CD4-positive, alpha-beta T cell treated with Interleukin-12 subunit alpha and Interleukin-12 subunit beta, for 1 hour (primary cell): ENCODE measurements at regions not wholly inside any gene's neighbourhood (a gene's known extent, or its start where the extent isn't known, plus 50 kb on each side); places are given as distances from the start of the nearest gene placed in this dataset.

Experiments used
- DNase-seq: peaks from one replicate; pipeline ENCODE4 v3.0.0-alpha.2; 2020

DNA sequence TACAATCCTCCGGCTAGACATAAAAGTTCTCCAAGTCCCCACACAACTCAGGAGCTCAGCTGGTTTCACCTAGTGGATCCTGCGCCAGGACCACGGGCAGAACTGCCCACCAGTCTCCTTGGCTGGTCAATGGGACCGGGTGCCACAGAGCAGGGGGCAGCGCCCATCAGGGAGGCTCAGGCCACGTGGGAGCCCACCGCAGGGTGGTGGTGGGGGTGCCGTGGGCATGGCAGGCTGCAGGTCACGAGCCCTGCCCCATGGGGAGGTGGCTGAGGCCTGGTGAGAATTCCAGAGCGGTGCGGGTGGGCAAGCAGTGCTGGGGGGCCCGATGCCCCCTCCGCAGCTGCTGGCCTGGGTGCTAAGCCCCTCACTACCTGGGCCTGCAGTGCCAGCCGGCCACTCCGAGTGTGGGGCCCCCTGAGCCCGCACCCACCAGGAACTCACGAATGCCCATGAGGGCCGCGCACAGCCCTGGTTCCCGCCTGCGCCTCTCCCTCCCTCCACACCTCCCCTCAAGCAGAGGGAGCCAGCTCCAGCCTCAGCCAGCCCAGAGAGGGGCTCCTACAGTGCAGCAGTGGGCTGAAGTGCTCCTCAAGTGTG lies 1091.9 kb upstream of the TENM4 start:
- no peak for DNase-seq

DNA sequence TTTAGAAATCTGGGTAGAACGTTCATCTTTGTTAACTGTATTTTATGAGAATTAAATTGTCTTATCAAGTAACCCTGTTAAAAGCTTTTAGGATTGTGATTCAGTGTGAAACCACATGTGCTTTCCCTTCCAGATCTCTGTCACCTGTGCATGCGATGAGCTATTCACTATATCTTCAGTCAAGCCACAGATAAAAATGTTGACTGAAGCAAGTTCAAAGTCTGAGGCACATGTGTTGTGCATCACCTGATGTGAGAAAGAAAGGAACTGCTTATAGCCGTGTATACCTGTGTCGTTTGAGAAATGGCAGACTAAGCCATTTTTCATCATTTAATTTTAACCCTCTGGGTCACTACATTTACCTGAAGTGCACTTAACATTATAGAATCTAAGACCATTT lies 1088.9 kb upstream of the TENM4 start:
- DNase-seq = no peak

DNA sequence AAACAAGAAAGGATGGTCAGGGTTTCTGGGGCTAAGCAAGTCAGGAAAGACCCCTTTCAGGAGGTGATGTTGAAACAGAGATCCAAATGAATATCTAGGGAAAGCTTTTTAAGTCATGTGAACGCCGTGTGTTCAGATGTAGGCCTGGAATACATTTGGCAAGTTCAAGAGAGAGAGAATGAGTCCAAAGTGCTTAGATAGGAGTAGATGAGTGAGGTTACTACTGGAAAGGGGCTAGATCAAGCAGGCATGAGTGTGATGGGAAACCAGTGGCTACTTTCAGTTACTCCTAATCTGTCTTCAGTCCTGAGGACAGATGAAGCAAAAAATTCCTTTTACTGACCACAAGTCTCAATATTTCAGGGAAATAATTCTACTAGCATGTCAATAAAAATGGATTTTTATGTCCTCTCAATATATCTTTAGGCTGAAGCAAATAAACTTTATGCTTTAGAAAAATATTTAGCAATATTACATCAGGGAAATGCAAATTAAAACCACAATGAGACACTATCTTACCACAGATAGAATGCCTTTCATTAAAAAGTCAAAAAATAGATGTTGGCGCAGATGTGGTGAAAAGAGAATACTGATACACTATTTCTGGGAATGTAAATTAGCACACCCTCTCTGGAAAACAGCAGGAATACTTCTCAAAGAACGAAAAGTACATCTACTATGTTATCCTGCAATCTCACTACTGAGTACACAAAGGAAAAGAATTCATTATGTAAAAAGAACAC lies 1085.0 kb upstream of the TENM4 start:
- no peak for DNase-seq

DNA sequence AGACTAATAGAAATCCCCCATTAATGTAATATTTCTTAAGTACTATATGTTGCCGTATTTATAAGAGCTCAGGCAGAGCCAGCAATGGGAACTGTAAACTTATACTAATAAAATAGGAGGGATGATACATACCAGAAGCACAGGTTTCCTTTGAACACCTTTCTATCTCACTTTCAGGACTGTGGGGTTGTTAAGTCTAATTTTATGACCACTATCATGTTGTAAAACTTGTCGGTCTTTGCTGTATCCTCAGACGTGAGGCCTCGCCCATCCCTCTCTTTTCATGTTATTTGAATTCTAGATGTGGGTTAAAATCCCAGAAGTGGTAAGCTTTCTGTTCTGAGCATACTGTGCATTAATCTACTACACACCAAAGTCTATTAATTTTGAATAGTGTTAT lies 1083.5 kb upstream of the TENM4 start:
- no peak for DNase-seq

DNA sequence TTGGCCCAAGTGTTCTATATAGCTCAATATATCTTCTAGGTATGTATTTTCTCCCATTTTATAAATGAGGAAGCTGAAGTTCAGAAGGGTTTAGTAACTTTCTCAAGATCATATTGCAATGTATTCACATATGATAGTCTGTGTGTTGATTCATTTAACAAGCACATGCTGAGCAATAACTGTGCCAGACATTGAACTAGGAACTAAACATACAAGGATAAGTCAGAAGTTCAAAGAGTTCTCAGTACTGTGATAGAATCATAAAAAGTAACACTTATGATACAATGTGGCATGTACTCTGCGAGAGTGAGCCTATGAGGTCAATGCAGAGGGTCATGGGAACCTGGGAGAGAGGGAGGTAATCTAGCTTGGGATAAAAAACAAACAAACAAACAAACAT lies 1082.2 kb upstream of the TENM4 start:
- DNase-seq = no peak

DNA sequence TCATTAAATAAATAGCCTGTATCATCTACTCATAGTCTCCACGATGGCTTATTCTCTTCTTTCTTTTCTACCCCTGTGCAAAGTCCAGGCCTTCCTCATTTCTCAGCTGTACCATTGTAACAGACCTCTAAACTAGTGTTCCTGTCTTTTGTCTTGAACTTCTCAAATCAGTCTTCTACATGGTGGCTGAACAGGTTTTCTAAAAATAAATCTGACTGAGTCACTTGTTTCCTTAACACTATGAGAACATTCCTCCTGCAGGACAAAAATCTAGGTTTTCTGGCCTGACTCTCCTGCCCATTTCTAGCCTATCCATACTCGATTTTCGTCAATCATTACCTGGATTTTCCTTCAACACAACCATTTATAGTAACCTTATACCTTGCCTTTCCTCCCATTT lies 1080.8 kb upstream of the TENM4 start:
- no peak for DNase-seq

DNA sequence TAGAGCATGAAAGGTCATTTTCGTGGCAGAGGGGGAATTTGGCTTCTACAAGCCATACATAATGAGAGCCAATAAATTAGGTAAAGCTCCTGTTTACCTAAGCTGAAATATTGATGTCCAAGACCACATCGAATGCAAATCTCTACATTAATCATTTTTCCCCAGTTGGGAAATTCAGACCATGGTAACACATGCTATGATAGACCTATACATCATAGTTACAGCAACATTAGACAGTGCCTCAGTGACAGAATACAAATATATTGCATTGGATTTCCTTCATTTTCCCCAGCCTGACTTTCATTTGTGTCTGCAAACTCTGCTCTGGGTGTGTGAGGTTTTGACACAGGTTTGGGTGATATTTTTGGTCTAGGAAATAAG lies 1079.7 kb upstream of the TENM4 start:
- no peak for DNase-seq

DNA sequence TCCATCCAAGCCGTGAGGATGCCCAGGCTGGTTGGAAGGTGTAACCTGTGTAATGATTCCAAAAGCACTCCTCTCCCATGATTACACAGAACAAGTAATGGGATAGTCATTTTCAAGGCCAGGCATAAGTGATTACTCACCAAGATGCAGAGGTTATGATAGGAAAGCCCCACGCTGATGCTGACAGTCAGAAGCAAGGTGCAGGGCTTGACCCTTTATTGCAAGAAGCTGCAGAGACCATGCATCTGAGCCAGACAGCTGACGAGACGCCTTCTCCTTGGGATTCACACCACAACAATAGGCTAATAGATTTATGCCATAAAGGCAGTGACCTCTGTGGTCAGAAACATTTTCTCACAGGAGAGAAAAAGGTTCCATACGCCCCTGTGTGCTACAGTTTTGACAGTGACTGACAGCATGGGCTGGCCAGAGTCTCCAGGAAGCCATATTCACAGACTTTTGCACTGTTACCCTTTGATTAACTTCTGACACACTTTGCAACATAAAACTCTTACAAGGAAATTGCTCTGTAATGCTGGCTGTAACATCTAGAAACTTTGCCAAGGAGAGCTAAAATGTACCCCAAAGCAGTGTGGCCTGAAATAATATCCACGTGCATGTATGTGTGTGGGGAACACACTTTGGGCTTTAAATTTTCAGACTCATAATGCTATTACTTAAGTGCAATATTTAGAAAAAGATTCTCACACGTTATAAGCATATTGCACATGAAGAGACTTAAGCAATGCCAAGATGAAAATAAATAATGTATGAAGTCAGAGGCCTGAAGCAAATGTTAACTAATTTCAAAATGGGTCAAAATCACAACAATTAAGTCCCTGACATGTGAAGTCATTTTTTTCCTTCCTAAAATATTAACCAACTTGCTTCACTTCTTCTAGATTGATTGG lies 1079.0 kb upstream of the TENM4 start:
- DNase-seq = no peak

DNA sequence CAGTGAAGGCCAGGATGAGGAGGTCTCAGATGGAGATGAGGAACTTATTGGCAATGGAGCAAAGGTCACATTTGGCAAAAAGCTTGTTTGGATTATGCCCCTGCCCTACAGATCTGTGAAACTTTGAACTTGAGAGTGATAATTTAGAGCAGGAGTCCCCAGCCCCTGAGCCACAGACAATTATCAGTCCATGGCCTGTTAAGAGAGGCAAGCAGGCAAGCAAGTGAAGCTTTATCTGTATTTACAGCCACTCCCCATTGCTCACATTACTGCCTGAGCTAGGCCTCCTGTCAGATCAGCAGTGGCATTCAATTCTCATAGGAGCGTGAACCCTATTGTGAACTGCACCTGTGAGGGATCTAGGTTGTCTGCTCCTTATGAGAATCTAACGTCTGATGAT lies 1076.9 kb upstream of the TENM4 start:
- DNase-seq = no peak

DNA sequence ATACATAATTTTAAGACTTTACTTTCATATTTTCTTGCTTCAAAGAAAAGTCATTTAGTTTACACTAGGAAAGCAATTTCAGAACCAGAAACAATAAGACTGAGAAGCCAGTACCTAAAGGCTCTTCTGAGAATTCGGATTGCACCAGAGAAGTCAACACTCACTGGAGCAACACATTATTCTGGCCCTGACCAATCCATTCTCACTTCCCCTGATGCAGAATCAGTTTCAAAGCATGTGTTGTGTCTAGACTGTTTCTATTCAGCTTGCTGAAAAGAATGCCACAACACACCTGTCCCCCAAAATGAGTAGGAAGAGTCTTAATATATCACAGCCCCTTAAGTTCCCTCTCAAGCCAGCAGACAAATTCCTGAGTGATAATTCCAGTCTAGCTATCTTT lies 1074.3 kb upstream of the TENM4 start:
- no peak for DNase-seq

DNA sequence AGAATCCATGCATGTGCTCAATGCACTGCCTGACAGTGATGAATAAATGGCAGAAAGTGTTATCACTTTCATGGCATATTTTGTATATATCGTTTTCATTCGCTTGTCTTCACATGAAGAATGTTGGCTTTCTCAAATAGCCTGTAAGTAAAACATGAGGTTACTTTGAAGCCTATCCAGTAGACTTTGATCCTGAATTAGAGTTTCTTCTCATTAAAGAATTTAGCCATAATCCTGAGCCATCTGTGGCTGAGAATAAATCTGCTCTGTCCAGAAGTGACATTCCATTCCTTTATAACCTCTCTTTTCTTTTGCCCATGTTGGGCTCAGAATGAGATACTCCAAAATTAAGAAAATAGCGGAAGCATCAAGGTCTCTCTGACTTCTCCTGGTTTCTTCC lies 1071.7 kb upstream of the TENM4 start:
- DNase-seq = no peak

DNA sequence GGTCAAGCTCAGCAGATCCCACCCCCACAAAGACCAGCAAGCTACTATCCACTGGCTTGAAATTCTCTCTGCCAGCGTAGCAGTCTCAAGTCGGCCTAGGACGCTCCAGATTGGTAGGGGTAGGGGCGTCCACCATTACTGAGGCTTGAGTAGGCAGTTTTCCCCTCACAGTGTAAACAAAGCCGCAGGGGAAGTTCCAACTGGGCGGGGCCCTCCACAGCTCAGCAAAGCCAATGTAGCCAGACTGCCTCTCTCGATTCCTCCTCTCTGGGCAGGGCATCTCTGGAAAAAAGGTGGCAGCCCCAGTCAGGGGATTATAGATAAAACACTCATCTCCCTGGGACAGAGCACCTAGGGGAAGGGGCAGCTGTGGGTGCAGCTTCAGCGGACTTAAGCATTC lies 1064.9 kb upstream of the TENM4 start:
- no peak for DNase-seq

DNA sequence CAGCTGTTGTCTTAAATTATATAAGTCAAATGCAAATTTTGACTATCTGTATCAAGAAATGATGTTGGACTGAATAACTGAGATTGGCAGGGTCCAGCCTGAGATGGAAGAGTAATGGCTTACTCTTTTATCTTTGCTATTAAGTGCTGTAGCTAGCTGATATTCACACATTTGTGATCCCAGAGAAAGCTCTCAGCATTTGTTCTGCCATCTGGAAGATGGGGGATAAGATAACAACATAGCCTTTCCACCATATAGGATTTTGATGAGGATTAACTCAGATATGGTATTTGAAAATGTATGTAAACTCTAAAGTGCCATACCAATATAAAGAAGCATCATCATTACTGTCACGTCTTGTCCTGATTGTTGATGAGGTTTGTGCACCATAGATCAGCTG lies 1063.2 kb upstream of the TENM4 start:
- DNase-seq = no peak

DNA sequence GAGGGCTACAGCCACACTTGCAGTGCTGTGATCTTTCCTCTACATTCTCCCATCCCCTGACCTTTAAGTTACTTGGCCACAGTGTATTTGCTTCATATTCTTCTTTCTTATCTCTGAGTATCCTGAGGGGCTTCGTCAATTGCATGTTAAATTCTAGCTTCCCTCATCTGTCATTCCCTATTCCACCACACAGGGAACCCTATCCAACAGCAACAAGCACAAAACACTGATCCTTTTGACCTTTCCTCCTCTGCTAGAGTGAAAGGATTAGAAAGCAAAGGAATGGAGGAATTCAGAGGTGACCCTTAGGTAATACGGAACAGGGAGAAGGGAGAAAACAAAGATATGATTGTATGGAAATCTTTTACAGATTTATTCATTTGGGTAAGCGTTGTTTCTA lies 1061.7 kb upstream of the TENM4 start:
- DNase-seq = no peak

DNA sequence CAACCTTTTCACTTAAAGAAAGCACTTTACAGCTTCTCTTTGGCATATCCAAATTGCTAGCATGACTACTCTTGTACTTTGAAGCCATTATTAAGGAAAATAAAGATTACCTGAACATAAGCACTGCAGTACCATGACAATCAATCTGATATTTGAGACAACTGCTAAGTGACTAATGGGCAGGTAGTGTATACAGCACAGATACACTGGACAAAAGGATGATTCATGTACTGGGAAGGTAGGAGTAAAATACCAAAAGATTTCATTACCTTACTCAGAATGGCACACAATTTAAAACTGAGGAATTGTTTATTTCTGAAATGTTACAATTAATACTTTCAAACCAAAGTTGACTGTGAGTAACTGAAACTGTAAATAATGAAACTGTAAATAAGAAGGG lies 1054.3 kb upstream of the TENM4 start:
- no peak for DNase-seq

DNA sequence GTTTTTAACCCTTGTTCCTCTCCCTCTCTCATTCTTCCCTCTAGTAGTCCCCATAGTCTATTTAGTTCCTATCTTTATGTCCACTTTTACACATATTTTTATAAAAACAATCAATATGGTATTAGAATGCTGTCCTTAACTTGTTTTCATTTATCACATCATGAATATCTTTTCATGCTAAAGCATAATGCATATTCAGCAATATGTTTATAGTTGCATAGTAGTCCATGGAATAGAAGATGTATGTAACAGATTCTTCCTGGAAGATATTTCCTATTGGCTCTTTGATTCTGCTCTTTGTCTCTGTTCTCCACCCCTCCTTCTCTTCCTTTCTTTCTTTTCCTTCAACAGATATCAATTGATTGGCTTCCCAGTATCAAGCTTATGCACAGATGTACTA lies 1047.1 kb upstream of the TENM4 start:
- DNase-seq = no peak

DNA sequence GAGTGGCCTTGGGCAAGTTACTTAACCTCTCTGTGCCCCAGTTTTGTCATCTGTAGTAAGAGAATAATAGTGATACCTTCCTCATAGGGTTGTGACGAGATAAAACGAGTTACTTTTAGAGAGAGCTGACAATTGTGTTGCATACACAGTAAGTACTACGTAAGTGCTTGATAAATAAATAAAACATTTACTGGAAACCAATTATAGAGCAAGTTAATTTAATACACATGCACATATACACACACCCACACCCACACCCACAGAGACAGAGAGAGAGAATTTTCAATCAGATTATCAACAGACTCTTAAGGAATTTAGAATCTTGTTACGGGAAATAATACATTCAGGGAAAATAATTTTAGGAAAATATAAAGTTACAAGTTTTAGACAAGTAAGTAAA lies 1045.8 kb upstream of the TENM4 start:
- DNase-seq = no peak

DNA sequence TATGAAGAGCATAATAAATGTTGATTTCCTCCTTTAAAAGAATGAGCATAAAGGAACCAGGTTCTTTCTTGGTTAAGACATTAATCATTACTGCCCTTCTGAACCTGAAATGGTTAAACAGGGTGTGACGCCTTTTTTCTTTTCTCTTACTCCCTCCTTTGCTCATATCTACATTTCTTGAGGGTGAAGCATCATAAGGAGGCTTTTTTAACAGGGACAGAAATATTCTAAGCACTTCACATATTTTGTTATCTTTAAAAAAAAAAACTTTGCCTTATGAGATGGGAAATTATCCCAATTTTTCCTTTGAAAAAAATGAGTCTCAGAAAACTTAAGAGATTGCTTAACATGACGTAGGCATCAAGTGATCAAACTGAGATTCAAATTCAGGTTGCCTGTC lies 1036.3 kb upstream of the TENM4 start:
- DNase-seq = no peak

DNA sequence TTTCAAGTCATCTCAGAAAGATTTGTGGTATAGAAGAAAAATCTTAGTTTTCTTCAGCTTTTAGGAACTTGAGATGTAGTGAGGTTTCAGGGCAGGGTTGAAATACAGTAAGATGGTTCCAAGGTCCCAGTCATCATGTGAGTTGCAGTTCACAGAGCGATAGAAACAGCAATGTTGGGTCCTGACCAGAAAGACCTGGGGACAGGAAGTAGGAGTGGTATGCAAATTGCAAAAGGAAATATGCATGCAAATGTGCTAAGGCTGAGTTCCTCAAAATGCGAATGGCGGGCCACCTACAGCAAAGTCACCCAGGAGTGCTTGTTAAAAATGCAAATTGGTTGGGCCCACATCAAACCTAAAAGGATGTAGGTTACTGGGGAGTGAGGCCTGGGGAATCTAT lies 1032.7 kb upstream of the TENM4 start:
- no peak for DNase-seq

DNA sequence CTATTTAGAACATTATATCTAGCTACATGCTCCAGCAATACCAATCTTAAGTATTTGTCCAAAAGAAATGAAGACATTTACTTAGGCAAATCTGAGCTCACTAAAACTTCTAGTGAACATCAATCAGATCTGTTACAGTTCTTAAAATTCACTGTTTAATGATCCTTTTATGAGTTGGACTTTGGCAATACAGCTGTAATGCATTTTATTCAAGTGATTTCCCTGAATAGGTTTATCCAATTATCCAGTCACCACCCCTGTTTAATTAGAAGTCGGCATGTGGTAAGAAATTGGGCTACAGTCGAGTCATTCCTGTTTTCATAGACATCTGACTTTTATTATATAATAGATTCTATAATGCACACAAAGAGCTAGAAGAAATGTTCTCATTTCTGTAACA lies 1029.0 kb upstream of the TENM4 start:
- no peak for DNase-seq

DNA sequence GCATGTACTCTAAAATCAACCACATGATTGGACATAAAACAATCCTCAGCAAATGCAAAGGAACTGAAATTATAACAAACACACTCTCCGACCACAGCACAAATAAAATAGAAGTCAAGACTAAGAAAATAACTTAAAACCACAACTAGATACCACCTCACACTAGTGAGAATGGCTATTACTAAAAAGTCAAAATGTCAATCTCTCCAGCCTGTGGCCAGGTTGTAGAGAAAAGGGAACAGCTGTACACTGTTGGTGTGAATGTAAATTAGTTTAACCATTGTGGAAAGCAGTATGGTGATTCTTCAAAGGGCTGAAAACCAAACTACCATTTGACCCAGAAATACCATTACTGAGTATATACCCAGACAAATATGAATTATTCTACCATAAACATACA lies 1025.7 kb upstream of the TENM4 start:
- no peak for DNase-seq

DNA sequence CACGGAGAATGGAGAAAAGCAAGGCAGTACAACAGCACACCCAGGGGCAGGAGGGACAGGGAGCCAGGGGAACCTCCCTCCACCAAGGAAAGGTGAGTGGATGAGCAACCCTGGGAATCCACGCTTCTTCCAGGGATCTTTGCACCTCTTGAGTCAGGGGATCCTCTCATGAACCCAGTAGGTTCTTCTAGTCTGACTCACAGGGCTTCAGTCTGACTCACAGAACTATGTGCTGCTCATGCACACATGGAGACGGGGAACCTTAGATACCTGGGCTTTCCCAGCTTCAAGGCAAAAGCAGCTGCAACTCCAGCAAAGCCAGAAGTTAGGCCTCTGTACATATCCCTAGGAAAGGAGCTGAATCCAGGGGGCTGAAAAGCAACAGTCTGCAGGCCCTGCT lies 1021.4 kb upstream of the TENM4 start:
- no peak for DNase-seq

DNA sequence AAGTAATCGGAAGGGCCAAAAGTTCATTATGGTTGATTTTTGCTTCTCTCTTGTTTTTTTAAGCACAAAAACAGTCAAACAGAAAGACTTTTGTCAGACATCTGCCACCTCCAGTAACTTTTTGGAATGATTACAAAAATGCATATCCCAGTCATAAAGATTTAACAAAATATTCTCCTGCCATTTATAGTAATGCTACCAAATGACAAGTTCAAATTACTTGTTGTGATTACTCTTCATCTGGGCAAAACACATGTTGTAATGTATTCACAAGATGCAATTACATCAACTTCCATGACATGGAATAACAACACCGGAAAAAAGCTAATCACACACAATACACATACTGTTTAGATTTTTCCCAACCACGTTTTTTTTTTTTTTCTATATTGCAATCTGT lies 1017.5 kb upstream of the TENM4 start:
- DNase-seq = no peak

DNA sequence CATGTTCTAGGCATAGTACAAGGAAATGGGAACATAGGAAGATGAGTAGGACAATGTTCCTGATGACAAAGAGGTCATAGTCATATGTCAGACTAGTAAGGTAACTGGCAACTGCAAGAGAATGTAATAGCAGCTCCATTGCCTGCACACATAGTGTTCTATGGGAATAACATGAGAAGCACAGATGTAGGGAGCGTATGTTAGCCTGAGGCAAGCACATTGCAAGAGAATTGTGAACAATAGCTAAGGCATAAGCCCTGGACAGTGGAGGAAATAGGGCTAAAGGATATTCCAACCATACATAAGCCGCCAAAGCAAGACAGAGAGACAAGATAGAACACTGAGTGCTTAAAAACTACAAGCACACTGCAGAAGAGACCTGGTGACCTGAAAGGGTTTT lies 1017.0 kb upstream of the TENM4 start:
- DNase-seq = no peak
